CD4-positive, alpha-beta T cell (primary cell): ENCODE measurements at regions not wholly inside any gene's neighbourhood (a gene's known extent, or its start where the extent isn't known, plus 50 kb on each side); places are given as distances from the start of the nearest gene placed in this dataset.

Source experiments
- ATAC-seq: fragments of 200-7000 bp; cut with Tn5 transposase; one replicate; pipeline ENCODE4 v1.10.0; 2022; ENCODE audit warnings: mild to moderate bottlenecking; ENCODE audit not compliant: poor library complexity
- CTCF ChIA-PET: fragments of 350-600 bp; sonication (Branson Sonifier 250); formaldehyde crosslinking; loops from one replicate; lab custom pipeline; 2021; ENCODE audit warnings: antibody characterized with exemption, inconsistent platforms; lab: Charles Lee
- POLR2A ChIA-PET: fragments of 350-600 bp; sonication (Branson Sonifier 250); formaldehyde crosslinking; loops from one replicate; lab custom pipeline; 2021; ENCODE audit warnings: antibody characterized with exemption, inconsistent platforms; lab: Charles Lee
- DNase-seq, 14 experiments: peaks; one replicate each; pipeline ENCODE4 v3.0.0-alpha.2; 2013 to 2020; ENCODE audit warnings: mixed read lengths in 2 of 14
- H3K27ac ChIP-seq, 2 donors: one replicate each; pipeline versions ENCODE4 v1.5.1 to v1.7.0; 2013; ENCODE audit warnings: low read length in 2 of 2, low read depth in 1 of 2, mild to moderate bottlenecking in 1 of 2
- H3K27me3 ChIP-seq, 2 experiments: 1 replicate in 1 of 2; 2 replicates in 1 of 2; pipeline versions ENCODE4 v1.6.1 to v1.7.0; 2013; ENCODE audit warnings: low read length in 2 of 2, control low read depth in 1 of 2, mild to moderate bottlenecking in 1 of 2, moderate library complexity in 1 of 2; ENCODE audit not compliant: insufficient read depth in 2 of 2, control insufficient read depth in 1 of 2
- H3K36me3 ChIP-seq: one replicate; pipeline ENCODE4 v1.6.1; 2013; ENCODE audit warnings: low read length, control low read depth; ENCODE audit not compliant: insufficient read depth
- H3K4me1 ChIP-seq: one replicate; pipeline ENCODE4 v1.6.1; 2013; ENCODE audit warnings: low read length, control low read depth; ENCODE audit not compliant: insufficient read depth
- H3K4me3 ChIP-seq: one replicate; pipeline ENCODE4 v1.5.1; 2013; ENCODE audit warnings: mild to moderate bottlenecking, low read length, moderate library complexity
- H3K9me3 ChIP-seq, 2 experiments: 1 replicate in 1 of 2; 2 replicates in 1 of 2; pipeline versions ENCODE4 v1.6.1 to v1.7.0; 2013; ENCODE audit warnings: low read length in 2 of 2, mild to moderate bottlenecking in 2 of 2, control low read depth in 1 of 2, moderate library complexity in 1 of 2; ENCODE audit not compliant: control insufficient read depth in 1 of 2, insufficient read depth in 1 of 2
- H3K27ac Mint-ChIP-seq: one replicate; pipeline ENCODE4 v1.8.0; 2020; ENCODE audit warnings: mixed read lengths
- H3K27me3 Mint-ChIP-seq: one replicate; pipeline ENCODE4 v1.8.0; 2021; ENCODE audit warnings: mixed read lengths
- H3K36me3 Mint-ChIP-seq: one replicate; pipeline ENCODE4 v1.8.0; 2021; ENCODE audit warnings: low read depth, mixed read lengths
- H3K4me1 Mint-ChIP-seq: one replicate; pipeline ENCODE4 v1.8.0; 2021; ENCODE audit warnings: low read depth, mixed read lengths
- H3K4me3 Mint-ChIP-seq: one replicate; pipeline ENCODE4 v1.8.0; 2020; ENCODE audit warnings: mild to moderate bottlenecking, mixed read lengths
- H3K9me3 Mint-ChIP-seq: one replicate; pipeline ENCODE4 v1.8.0; 2020; ENCODE audit warnings: mixed read lengths
- CTCF ChIP-seq: fragments of 200-600 bp; IDR thresholded peaks from one replicate; pipeline ENCODE4 v1.8.0; 2022; ENCODE audit warnings: antibody characterized with exemption, mild to moderate bottlenecking
- intact Hi-C, 2 experiments: fragments of 100-400 bp; cut with DNase I in 1 of 2; cut with micrococcal nuclease in 1 of 2; formaldehyde crosslinking; loops; one replicate each; pipeline versions ENCODE4 v1.15.1 to v1.9.0; 2023 to 2025; cut with DNase I, micrococcal nuclease

- POLR2A ChIA-PET = interaction anchor here (1.0 kb wide), 1 partner anchor 10 kb away, joined by 3 read pairs; no protein-coding TSS in a partner anchor
- DNase-seq = no peak
- Histone ChIP-seq H3K4me3 (no peak overlapping the region), H3K9me3 (peaks cover 0 to 9% of the 10 kb centered on the region in 2 experiments), H3K27me3 (no peaks in the 10 kb centered on the region), H3K36me3 (no peaks in the 10 kb centered on the region), H3K4me1 (no peaks in the 10 kb centered on the region), H3K27ac (no peak overlapping the region)
- Mint-ChIP-seq H3K4me3 (no peak overlapping the region), H3K27me3 (no peaks in the 10 kb centered on the region), H3K27ac (no peak overlapping the region), H3K4me1 (peaks cover 26% of the 10 kb centered on the region), H3K36me3 (no peaks in the 10 kb centered on the region), H3K9me3 (peaks cover 4% of the 10 kb centered on the region)
- no peak for ATAC-seq
- TF ChIP-seq CTCF = no peak
- CTCF ChIA-PET = no interaction called here
- intact Hi-C loops = no loop called here
Measured at GRCh38 chr13:88651531-88651930, 980.4 kb downstream of the SLITRK5 start.

GRCh38 chr13:88656751-88657150, 985.6 kb downstream of the SLITRK5 start:
- H3K4me1 Mint-ChIP-seq = peaks cover 11% of the 10 kb centered on the region
- H3K27ac ChIP-seq = no peak overlapping the region
- H3K4me3 Mint-ChIP-seq = no peak overlapping the region
- DNase-seq (no peak), ATAC-seq (no peak)
- ChIA-PET POLR2A (no interaction called here), CTCF (no interaction called here)
- H3K4me3 ChIP-seq = no peak overlapping the region
- no peaks in the 10 kb centered on the region for H3K27me3 ChIP-seq
- no peaks in the 10 kb centered on the region for H3K36me3 Mint-ChIP-seq
- H3K4me1 ChIP-seq = no peaks in the 10 kb centered on the region
- TF ChIP-seq CTCF = no peak
- no peaks in the 10 kb centered on the region for H3K27me3 Mint-ChIP-seq
- H3K36me3 ChIP-seq = no peaks in the 10 kb centered on the region
- peaks cover 6% of the 10 kb centered on the region for H3K9me3 Mint-ChIP-seq
- peaks cover 0 to 3% of the 10 kb centered on the region in 2 experiments for H3K9me3 ChIP-seq
- H3K27ac Mint-ChIP-seq = no peak overlapping the region
- intact Hi-C loops = no loop called here

DNA sequence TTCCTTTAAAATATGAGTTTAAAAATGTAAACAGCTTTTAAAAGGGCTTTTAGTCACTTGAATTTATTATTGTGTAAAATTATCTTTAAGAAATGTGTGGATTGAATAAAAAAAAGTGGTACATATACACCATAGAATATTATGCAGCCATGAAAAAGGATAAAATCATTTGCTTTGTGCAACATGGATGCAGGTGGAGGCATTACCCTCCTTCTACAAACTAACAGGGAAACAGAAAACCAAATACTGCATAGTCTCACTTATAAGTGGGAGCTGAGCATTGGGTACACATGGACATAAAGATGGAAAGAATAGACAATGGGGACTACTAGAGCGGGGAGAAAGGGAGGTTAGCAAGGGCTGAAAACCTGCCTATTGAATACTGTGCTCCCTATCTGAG, 999.3 kb downstream of the SLITRK5 start:
- no peak for DNase-seq
- ChIA-PET POLR2A (no interaction called here), CTCF (no interaction called here)
- Histone ChIP-seq H3K4me3 (no peak overlapping the region), H3K36me3 (no peaks in the 10 kb centered on the region), H3K9me3 (peaks cover 0 to 16% of the 10 kb centered on the region in 2 experiments), H3K27ac (no peak overlapping the region), H3K27me3 (no peaks in the 10 kb centered on the region), H3K4me1 (no peaks in the 10 kb centered on the region)
- no peak for ATAC-seq
- H3K36me3 Mint-ChIP-seq = no peaks in the 10 kb centered on the region
- H3K9me3 Mint-ChIP-seq = no peaks in the 10 kb centered on the region
- no peak overlapping the region for H3K4me3 Mint-ChIP-seq
- no peaks in the 10 kb centered on the region for H3K27me3 Mint-ChIP-seq
- TF ChIP-seq CTCF = no peak
- intact Hi-C loops = no loop called here
- H3K4me1 Mint-ChIP-seq = no peaks in the 10 kb centered on the region
- no peak overlapping the region for H3K27ac Mint-ChIP-seq
